DND-41 (cell line): ENCODE measurements at regions not wholly inside any gene's neighbourhood (a gene's known extent, or its start where the extent isn't known, plus 50 kb on each side); places are given as distances from the start of the nearest gene placed in this dataset.

Source experiments
- ATAC-seq: fragments of 200-7000 bp; cut with Tn5 transposase; 3 replicates; pipeline ENCODE4 v1.9.1; 2021; ENCODE audit warnings: low read depth; ENCODE audit not compliant: insufficient read depth
- DNase-seq: peaks from one replicate; pipeline ENCODE4 v3.0.0-alpha.2; 2020
- H2AFZ ChIP-seq: 2 replicates; pipeline ENCODE4 v1.6.0; 2012; ENCODE audit warnings: low read depth, low read length
- H3K27ac ChIP-seq: 2 replicates; pipeline ENCODE4 v1.5.1; 2012; ENCODE audit warnings: low read length, inconsistent platforms
- H3K27me3 ChIP-seq: fragments of 200-600 bp; sonication (generic); 2 replicates; pipeline ENCODE4 v1.6.0; 2012; ENCODE audit warnings: low read length, mild to moderate bottlenecking, inconsistent platforms; ENCODE audit not compliant: insufficient read depth, poor library complexity
- H3K36me3 ChIP-seq: 2 replicates; pipeline ENCODE4 v1.5.1; 2012; ENCODE audit warnings: low read length, inconsistent platforms; ENCODE audit not compliant: insufficient read depth
- H3K4me1 ChIP-seq: 2 replicates; pipeline ENCODE4 v1.5.1; 2012; ENCODE audit warnings: mild to moderate bottlenecking, low read length; ENCODE audit not compliant: insufficient read depth
- H3K4me2 ChIP-seq: 2 replicates; pipeline ENCODE4 v1.6.0; 2012; ENCODE audit warnings: mild to moderate bottlenecking, moderate library complexity, low read length, inconsistent platforms; ENCODE audit not compliant: insufficient read depth
- H3K4me3 ChIP-seq, 2 experiments: fragments of 200-600 bp in 1 of 2; shearing (Covaris generic) in 1 of 2; 2 replicates each; pipeline ENCODE4 v1.5.1; 2012 to 2016; ENCODE audit warnings: inconsistent platforms in 2 of 2, low read length in 2 of 2, mild to moderate bottlenecking in 2 of 2, low read depth in 1 of 2, moderate library complexity in 1 of 2
- H3K79me2 ChIP-seq: 2 replicates; pipeline ENCODE4 v1.6.0; 2012; ENCODE audit warnings: low read length, inconsistent platforms; ENCODE audit not compliant: insufficient read depth
- H3K9ac ChIP-seq: 2 replicates; pipeline ENCODE4 v1.6.0; 2012; ENCODE audit warnings: low read depth, mild to moderate bottlenecking, inconsistent platforms, low read length, moderate library complexity
- H3K9me3 ChIP-seq: 2 replicates; pipeline ENCODE4 v1.5.1; 2012; ENCODE audit warnings: low read length, moderate library complexity, mild to moderate bottlenecking, inconsistent platforms; ENCODE audit not compliant: insufficient read depth, severe bottlenecking
- H4K20me1 ChIP-seq: 2 replicates; pipeline ENCODE4 v1.6.0; 2012; ENCODE audit warnings: low read length; ENCODE audit not compliant: insufficient read depth
- EZH2 ChIP-seq: IDR thresholded peaks from 3 replicates; pipeline ENCODE4 v1.6.1; 2012; ENCODE audit warnings: borderline replicate concordance, low read depth, mild to moderate bottlenecking, moderate library complexity, low read length, inconsistent platforms; ENCODE audit not compliant: severe bottlenecking
- TF ChIP-seq, protein P1 (sequence below): IDR thresholded peaks from 2 replicates; pipeline ENCODE4 v1.5.1; 2012; ENCODE audit warnings: borderline replicate concordance, low read length, moderate library complexity, mild to moderate bottlenecking; ENCODE audit not compliant: poor library complexity, severe bottlenecking; ENCODE audit errors: extremely low read depth

DNA sequence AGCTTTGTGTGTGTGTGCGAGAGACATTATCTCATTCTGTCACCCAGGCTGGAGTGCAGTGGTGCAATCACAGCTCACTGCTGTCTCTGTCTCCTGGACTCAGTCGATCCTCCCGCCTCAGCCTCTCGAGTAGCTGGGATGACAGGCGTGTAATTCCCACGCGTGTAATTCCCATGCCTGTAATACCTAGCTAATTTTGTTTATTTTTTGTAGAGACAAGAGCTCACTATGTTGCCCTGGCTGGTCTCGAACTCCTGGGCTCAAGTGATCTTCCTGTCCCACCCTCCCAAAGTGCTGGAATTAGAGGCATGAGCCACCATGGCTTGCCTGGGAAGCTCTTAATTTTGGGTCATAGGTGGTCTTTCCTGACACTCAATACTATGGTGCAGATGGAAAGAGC, 205.3 kb upstream of the TNRC6C start:
- H3K9me3 ChIP-seq = no peaks in the 10 kb centered on the region
- H3K27me3 ChIP-seq = no peaks in the 10 kb centered on the region
- no peaks in the 10 kb centered on the region for H3K4me1 ChIP-seq
- no peak for DNase-seq
- no peaks in the 10 kb centered on the region for H3K36me3 ChIP-seq
- H2AFZ ChIP-seq = no peak overlapping the region
- H3K4me3 ChIP-seq = no peak overlapping the region
- no peak overlapping the region for H3K9ac ChIP-seq
- H3K79me2 ChIP-seq = no peaks in the 10 kb centered on the region
- TF ChIP-seq, protein P1, sequence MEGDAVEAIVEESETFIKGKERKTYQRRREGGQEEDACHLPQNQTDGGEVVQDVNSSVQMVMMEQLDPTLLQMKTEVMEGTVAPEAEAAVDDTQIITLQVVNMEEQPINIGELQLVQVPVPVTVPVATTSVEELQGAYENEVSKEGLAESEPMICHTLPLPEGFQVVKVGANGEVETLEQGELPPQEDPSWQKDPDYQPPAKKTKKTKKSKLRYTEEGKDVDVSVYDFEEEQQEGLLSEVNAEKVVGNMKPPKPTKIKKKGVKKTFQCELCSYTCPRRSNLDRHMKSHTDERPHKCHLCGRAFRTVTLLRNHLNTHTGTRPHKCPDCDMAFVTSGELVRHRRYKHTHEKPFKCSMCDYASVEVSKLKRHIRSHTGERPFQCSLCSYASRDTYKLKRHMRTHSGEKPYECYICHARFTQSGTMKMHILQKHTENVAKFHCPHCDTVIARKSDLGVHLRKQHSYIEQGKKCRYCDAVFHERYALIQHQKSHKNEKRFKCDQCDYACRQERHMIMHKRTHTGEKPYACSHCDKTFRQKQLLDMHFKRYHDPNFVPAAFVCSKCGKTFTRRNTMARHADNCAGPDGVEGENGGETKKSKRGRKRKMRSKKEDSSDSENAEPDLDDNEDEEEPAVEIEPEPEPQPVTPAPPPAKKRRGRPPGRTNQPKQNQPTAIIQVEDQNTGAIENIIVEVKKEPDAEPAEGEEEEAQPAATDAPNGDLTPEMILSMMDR = no peak
- TF ChIP-seq EZH2 = no peak
- no peaks in the 10 kb centered on the region for H4K20me1 ChIP-seq
- no peak overlapping the region for H3K4me2 ChIP-seq
- no peak overlapping the region for H3K27ac ChIP-seq
- no peak for ATAC-seq

DNA sequence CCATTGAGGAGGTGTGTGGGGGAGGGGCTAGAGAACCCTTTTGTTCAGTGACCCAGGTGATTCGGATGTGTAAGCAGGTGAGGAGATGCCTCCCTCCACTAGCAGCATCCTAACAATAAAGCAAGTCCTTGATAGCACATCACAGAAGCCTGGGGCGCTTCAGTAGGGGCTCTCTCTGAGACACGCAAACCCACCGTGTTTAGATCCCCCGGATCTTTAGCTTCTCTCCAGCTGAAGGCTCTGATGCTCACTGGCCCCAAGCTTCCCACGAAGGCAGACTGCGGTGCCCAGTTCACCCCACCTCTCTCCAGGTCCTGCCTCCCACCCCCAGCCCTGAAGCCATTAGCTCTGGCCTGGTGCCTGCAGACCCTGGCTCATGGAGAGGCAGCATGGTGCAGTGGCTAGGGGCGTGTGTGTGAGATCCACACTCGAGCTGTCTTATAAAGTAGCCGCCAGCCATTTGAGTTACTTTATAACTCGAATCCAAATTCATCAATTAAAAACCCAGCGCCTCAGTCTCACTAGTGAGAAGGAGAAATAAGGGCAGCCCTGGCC, 204.7 kb upstream of the TNRC6C start:
- no peak overlapping the region for H2AFZ ChIP-seq
- H3K4me2 ChIP-seq = no peak overlapping the region
- no peaks in the 10 kb centered on the region for H3K4me1 ChIP-seq
- H3K79me2 ChIP-seq = no peaks in the 10 kb centered on the region
- DNase-seq = no peak
- no peak overlapping the region for H3K4me3 ChIP-seq
- H3K9me3 ChIP-seq = no peaks in the 10 kb centered on the region
- H3K27me3 ChIP-seq = no peaks in the 10 kb centered on the region
- no peak for TF ChIP-seq EZH2
- TF ChIP-seq, protein P1 = no peak
- no peaks in the 10 kb centered on the region for H3K36me3 ChIP-seq
- H3K9ac ChIP-seq = no peak overlapping the region
- ATAC-seq = no peak
- no peak overlapping the region for H3K27ac ChIP-seq
- no peaks in the 10 kb centered on the region for H4K20me1 ChIP-seq

DNA sequence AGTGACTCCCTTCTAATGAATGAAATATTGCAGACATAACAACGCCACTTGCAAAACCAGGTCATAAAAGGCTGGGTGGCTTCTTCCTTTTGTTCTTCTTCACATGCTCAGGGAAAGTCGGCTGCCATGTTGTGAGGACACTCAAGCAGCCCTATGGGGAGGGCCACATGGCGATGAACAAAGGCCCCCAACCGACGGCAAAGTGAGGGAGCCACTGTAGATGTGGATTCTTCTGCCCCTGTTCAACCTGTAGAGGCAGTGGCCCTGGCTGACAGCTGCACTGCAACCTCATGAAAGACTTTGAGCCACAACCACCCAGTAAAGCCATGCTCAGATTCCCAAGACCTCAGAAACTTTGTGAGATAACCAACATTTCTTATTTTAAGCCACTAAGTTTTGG, 203.5 kb upstream of the TNRC6C start:
- Histone ChIP-seq H4K20me1 (no peaks in the 10 kb centered on the region), H3K4me2 (no peak overlapping the region), H2AFZ (no peak overlapping the region), H3K9ac (no peak overlapping the region), H3K4me1 (no peaks in the 10 kb centered on the region), H3K27me3 (no peaks in the 10 kb centered on the region), H3K4me3 (no peak overlapping the region), H3K9me3 (no peaks in the 10 kb centered on the region), H3K36me3 (no peaks in the 10 kb centered on the region), H3K27ac (no peak overlapping the region), H3K79me2 (no peaks in the 10 kb centered on the region)
- no peak for ATAC-seq
- TF ChIP-seq, protein P1 = no peak
- TF ChIP-seq EZH2 = no peak
- DNase-seq = no peak
